SK-MEL-5 (cell line): ENCODE measurements at regions not wholly inside any gene's neighbourhood (a gene's known extent, or its start where the extent isn't known, plus 50 kb on each side); places are given as distances from the start of the nearest gene placed in this dataset.

Experiments used
- DNase-seq: peaks from one replicate; pipeline ENCODE4 v3.0.0-alpha.2; 2016; ENCODE audit warnings: low read depth, low spot score
- in situ Hi-C: cut with HindIII; loops from 2 replicates; pipeline ENCODE4 v1.10.0; 2016; ENCODE audit warnings: low sequenced_read_pairs, high pct_unique_total_duplicates, low pct_unique_long_range_greater_than_20kb

DNA sequence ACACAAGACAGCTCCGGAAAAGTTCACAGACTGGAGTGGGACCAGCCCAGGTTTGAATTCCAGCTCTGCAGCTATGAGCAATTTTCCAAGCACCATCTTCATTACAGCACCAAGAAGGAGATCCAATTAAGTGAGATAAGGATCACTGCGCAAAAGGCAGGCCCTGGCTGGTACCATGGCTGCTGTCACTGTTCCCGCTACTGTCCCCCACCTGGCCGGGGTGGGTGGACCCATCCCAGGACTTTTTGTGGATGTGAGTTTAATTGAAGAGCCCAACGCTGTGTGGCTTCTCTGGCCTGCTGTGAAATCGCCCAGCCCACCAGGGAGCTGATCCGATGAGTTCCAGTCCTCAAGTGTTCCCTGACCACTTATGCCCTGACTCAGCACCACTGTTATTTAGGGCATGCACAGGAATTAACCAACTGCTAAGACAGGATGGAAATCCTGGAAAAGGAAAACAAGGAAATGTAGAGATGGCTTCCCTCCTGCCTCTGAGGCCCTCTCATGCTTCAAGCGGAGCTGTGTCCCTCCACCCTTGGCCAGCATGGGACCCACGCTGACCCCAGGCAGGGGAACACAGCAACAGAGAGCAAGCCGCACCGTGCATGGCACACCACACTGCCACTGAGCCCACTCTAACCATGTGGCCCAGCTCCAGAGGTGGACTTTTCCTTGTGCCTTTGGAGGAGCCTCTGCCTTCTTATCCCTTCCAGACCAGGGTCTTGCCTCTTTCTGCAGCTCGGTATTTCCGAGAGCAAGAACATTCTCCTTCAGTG lies 150.0 kb upstream of the CST7 start:
- no peak for DNase-seq
- in situ Hi-C loops = no loop called here

DNA sequence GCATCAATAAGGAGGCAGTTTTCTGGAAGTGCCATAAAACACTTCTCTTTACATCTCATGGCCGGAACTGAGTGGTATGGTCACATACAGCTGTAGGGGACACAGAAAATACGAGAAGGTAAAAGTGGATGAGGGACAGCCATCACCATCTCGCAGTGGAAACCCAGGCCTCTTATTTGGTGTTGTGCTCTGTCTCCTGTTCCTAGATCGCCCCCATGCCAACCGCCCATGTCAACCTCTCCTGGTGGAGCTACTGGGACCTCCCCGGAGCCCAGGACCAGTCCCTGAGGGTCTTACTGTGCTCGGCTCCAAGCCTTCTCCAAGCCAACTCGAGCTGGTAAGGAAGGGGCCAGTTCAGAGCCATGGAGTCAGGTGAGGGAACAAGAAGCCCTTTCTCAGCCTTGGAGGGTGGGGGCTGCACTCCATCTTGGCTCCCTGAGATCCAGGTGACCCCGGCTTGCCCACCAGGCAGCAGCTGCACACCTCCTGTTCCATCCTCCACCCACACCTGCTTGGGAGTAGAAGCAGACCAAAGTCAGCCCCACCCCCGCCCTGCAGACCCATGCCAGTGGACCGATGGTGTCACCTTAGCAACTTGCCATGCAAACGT lies 149.0 kb upstream of the CST7 start:
- in situ Hi-C loops = no loop called here
- DNase-seq = no peak

DNA sequence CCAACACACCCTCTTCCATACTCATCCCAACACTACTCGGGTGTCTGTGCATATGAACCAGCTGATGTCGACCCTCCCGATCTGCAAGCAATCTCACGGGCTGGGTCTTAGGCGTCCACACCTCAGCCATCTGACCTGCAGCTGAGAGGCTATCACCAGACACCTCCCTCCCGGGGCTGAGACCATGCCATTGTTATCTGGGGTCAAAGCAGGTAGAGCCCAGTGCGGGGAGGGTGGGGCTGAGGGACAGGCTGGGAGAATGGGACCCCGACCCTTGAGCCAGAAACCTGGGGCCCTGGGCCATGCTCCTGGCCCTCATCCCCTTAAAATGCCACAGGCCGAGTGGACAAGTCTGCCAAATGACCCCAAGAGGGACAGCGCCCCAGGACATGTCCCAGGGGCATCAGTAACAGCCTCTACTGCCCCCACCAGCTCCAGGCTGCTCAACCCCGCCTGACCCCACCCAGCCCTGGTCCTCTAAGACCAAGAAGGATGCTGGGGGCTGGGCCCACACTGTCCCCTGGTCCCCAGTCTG lies 146.7 kb upstream of the CST7 start:
- DNase-seq = no peak
- in situ Hi-C loops = no loop called here

DNA sequence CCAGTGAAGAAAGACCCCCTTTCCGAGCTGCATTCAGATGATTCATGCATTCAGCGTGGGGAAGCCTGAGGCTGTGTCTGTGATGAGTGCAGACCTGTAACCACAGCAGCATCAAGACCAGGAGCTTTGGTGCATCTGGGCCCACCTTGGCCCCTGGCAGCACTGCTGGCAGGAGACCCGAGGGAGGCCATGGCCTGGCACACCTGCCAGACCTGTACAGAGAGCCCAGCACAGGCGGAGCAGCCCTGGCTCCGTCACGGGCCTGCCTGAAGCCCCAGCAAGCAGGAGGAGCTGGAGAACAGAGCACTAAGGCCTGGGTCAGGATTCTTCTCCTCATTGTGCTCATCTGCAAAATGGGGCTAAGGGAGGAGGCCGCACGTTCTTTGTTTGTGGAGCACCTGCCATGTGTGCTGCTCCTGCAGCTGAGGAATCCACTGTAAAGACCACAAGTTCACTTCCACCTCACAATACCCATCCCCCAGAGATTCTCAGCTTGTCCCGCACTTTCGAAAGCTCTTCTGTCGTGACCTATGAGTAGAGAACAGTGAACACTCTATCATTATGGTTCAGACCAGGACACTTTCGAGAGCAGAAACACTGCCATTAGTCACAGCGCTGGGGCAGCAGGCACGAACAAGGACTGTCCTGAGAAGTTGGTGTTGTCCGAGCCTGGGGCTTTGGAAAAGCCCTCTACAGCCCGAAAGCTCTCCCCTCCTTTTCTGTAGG lies 144.4 kb upstream of the CST7 start:
- no peak for DNase-seq
- in situ Hi-C loops = no loop called here

DNA sequence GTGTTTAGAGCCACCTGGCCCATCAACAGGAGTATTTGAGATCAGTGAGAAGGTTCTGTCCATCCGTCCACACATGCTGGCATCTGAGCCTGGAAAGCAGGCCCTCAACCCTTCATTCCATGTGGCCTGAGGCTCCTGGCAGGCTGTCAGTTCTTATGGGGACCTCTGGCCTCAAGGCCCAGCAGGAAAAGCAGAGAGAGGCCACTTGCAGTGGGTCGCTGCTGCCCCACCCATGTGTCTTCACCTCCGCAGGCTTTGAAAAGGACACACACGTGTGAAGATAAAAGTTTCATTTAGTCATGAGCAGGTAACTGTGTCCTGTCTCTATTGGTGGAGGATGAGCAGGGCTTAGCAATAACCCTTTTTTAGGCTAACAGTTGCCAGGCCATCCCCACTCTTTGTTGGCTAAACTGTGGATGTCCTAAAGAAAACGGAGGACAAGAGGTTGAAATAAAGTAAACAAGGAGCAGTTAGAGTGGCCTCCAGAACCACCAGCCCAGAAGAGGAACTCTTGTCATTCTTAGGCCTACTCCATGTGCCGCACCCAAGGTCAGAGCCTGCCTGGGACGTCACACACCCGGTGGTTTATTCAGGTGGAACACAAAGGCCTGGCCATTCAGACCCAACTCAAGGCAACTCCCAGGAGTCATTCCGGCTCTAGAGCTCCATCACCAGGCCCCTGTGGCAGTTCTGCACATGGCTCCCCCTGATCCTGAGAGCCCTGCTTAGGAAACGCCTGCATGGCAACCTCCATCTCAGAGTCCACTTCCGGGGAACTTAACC lies 143.4 kb upstream of the CST7 start:
- DNase-seq = no peak
- in situ Hi-C loops = no loop called here

DNA sequence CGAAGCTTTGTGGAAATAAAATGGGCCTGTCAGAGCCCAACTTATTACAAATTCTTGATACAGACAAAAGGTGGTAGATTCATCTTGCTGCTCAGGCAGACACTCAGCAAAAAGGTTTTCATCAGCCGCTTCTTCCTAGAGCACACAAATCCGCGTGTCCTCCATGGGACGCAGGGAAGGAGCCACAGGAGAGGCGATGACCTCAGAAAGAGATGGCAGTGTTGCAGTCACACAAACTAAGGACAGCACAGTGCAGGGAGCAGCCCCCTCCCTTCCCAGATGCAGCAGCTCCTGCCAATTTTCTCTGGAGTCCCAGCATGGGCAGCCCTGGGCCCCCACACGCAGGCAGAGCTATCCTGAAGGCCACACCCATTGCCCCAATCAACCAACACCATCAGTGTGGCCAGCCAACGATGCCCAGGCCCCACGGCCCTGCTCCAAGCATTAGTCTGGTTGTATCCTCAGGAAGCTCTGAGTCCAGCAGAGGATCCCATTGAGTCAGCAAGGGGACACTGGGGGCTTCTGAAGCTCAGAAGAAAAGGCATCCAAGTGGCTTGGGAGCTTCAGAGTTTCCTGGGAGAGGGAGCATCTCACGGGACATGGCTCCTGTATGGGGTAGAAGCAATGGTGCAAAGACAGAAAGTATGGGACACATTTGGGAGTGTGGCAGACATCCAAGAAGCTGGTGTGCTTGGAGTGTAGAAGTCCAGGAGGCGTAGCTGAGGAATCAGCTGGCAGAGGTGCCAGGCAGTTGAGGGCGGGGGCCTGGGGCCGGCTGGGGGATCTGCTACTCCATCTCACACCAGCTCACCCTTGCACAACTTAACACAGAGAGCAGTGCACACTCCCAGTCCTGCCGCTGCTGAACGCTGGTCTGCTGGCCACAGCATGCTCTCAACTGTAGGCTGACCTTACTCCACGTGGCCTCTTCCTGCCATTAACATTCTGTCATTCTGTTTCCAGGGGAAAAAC lies 142.1 kb upstream of the CST7 start:
- DNase-seq = no peak
- in situ Hi-C loops = no loop called here

DNA sequence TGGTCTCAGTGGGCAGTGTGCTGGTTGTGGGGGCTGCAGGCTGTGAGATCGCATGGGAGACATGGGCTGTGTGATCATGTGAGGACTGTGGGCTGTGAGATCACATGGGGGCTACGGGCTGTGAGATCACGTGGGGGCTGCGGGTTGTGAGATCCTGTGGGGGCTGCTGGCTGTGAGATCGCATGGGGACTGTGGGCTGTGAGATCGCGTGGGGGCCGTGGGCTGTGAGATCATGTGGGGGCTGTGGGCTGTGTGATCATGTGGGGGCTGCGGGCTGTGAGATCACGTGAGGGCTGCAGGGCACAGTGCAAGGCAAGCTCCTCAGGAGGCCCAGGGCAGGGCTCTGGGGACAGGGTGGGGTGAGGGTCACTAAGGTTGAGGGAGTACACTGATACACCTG lies 140.5 kb upstream of the CST7 start:
- in situ Hi-C loops = no loop called here
- no peak for DNase-seq

DNA sequence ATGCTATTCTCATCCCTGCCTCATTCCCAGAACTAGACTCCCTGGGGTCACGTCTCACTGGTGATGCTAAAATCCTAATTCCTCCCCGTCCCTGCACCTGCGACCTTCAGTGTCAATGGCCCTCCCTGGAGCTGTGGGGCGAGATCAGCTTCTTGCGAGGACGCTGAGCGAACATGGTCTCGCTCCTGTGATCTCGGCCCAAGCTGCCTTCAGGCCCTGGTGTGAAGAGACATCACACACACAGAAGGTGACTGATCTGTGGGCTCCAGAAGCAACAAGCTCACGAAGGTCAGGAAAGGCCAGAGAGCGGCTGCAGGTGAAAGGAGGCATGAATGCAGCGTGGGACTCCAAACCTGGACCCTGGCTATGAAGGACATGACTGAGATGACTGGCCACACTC lies 139.5 kb upstream of the CST7 start:
- in situ Hi-C loops = no loop called here
- no peak for DNase-seq

DNA sequence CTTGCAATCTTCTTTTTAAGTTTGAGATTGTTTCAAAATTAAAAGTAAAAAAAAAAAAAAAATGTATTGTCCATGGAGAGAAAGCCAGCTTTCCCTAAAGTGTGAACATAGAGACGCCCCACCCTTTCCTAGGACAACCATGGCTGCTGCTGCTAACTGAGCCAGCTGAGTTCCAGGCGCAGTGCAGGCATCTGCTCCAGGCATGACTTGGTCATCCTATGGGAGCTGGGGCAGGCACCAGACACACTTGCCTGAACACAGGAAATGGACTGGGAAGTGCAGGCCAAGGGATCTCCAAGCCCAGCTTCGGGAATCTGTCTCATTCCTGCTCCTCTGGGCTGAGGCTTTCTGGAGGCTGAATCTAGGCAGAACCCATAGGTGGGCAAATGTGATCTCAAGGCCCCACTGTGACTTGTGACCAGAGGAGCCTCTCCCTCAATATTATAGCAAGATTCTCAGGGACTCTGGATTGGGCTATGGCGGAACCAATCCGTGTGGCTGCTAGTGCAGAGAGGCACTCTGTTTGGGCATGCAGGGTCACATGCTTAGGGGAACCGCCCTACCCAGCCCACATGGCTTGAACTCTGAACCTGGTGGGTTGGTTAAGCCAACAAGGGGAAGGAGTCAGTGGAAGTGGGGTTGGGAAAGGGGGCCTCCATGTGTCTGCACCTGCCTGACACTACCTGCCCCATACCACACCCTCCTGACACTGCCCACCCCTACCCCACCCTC lies 138.2 kb upstream of the CST7 start:
- in situ Hi-C loops = no loop called here
- no peak for DNase-seq

DNA sequence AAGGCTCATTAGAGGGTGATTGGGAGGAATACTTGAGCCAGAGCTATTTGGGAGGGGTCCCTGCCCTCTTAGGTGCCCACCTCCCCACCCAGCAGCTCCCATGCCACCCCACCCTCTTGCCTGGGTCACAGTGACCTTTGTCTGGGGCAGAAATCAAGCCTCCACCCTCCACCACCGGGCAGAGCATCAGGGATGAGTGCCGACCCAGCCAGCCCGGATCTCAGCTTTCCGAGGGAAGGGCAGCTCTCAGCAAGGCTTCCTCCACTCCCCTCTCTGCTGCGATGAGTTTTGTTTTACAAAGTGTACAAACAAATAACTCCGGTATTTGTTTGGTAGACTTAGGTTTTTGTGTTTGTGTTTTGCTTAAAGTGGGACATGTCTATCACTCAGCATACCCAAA lies 136.7 kb upstream of the CST7 start:
- in situ Hi-C loops = no loop called here
- no peak for DNase-seq

DNA sequence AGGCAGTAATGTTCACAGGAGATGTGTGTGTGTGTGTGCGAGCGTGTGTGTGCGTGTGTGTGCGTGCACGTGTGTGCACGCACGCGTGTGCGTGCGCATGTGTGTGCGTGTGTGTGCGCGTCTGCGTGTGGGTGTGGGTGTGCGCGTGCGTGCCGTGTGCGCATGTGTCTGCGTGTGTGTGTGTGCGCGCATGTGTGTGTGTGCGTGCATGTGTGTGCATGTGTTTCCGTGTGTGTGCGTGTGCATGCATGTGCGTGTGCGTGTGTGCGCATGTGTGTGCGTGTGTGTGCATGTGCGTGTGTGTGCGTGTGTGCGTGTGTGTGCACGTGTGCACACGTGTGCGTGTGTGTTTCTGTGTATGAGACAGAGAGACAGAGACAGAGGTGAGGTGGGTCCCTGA lies 136.0 kb upstream of the CST7 start:
- in situ Hi-C loops = no loop called here
- DNase-seq = no peak

DNA sequence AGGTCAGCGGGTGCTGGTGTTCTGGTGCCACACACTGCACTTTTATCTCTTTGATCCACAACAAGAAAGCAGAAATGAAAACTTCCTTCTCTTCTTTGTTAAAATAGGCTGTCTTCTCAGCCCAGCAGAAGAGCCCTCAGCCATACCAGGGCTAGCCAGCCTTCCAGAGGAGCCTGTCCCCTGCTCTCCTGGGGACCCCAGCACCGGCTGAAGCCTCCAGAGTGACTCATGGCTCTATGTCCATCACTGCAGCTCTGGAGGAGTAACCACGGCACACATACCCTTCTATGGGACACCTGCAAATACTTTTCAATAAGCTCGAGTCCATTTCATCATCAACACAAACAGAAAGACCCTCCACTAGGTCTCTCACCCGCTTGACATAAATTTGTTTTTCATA lies 135.6 kb upstream of the CST7 start:
- DNase-seq = no peak
- in situ Hi-C loops = no loop called here

DNA sequence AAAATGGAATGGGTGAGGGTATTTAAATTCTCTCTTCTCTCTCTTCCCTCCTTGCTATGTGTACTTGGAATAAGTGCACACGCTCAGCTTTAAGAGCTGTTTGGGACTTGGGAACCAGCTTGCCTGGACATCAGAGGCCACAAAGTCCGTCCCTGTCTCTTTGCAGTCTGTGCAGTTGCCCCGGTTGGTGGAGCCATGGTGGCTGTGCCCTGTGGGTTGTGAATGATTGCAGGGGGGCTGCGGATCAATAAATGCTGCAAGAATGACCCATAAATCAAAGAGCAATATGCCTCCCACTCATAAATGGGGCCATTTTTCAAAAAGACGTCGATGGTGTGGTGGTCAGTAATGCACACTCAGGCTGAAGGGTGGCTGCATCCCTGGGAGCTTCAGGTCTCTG lies 135.1 kb upstream of the CST7 start:
- in situ Hi-C loops = no loop called here
- DNase-seq = no peak

DNA sequence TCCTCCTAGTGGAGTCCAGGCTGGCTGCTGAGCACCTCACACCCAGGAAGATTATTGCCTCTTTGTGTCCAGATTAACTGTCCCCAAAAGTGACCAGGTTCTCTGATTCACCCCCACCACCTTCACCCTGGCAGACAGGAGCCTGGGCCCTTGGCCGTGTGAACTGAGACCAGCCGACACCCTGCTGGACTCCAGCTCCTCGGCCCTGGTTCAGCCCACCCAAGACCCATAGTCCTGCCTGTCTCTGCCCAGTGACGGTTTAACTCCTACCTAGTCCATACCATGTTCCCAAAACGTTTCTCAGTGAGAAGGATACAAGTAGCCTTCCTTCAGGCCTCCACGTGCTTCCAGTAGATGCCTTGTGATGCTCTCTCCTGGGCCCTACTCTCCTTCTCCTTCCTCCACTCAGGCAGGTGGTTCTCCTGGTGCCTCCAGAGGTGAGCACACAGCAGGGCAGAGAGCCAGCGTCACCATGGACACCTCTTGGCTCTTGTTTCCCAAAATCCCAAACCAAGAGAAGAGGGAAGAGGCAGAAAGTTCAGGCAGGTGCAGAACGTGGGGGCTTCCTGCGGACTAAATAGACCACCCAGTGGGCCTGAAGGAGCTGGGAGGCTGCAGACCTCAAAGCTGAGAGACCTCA lies 134.4 kb upstream of the CST7 start:
- no peak for DNase-seq
- in situ Hi-C loops = no loop called here

DNA sequence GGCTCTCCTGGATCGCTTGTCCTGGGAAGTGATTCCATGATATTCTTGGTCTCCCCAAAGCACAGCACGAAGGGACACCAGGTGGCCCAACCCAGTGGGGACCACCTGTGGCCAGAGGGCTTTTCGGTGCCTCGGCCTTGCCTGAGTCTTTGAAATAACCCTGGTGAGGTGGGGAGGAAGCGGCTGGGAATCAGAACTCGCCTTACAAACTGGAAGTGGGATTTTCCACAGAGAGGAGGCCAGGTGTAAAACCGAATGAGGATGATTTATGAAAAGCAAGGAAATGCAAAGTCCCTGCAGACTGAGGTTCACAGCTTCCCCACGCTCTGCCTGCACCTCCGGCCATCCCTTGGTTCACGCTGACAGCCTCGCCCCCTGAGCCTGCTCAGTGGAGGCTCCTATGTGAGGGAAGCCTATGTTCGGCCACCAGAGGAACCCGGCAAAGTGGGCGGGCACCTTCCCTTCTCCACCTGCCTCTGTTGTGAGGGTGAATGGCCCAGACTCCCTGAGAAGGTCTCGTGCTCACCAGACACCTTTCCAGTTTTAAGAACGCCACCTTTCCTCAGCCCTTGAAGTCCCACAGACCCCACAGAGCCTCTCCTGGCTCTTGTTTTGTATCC lies 133.8 kb upstream of the CST7 start:
- in situ Hi-C loops = no loop called here
- no peak for DNase-seq

DNA sequence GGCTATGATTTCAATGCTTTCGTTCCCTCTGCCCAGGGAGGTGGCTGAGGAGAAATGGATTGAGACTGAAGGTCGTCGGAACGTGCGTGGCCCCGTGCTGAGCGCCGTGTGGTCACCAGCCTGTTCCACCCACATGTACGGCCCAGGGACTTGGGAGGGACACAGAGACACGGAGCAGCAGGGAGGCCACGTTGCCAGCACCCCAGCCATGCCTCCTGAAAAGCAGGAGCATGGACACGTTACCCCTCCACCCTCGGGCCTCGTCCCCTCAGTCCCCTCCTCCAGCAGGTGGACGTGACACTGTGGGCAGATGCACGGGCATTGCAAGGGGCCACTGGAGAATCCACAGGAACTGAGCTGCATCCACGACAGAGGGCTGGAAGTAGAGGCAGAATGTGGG lies 133.1 kb upstream of the CST7 start:
- no peak for DNase-seq
- in situ Hi-C loops = no loop called here
